ENCODE measurements at regions not wholly inside any gene's neighbourhood (a gene's known extent, or its start where the extent isn't known, plus 50 kb on each side); places are given as distances from the start of the nearest gene placed in this dataset.

- DNase-seq, result no peak
These were observed 228.6 kb upstream of the PMEPA1 start for GRCh38 chr20:57938158-57939108.

DNA sequence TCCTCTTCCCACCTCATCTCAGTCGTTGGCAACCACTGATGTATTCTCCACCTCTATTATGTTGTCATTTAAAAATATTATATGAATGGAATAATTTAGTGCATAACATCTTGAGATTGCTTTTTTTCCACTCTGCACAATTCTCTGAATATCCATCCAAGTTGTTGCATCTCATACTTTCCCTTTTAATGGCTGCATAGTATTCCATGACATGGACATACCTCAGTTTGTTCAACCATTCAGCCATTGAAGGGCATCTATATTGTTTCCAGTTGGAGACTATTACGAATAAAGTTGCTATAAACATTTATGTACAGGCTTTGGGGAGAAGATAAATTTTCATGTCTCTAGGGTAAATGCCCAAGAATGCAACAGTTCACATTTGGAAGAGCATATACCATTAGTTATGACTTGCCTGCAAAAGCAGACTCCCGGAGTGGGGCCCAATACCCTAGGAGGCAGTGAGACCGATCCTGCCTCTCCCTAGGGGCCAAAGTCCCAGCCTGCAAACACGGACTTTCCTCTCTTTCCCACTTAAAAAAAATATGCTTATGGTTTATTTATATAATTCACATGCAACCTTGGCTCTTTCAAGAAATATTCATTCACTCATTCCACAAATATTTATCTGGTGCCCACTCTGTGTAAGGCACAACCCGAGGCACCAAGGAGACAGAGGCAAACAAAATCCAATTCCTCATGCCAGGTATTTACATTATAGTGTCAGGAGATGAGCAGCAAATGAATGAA lies 227.0 kb upstream of the PMEPA1 start:
- DNase-seq, result no peak

DNA sequence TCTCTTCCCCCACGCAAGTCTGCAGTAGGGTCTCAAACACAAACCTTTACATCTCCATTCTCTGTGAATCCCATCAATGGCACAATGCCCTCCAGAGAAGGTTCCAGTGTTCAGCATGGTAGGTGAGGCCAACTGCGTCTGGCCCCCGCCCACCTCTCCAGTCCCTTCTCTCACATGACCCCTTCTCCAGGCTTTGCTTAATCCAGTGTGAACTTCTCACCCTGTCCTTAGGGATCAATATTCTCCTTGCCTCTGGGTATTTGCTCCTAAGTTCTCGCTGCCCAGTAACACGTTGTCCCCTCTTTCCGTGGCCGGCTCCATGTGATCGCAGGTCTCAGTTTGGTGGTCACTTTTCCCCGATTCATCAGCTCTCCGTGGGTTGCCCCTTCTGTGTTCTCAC lies 225.1 kb upstream of the PMEPA1 start:
- no peak for DNase-seq

DNA sequence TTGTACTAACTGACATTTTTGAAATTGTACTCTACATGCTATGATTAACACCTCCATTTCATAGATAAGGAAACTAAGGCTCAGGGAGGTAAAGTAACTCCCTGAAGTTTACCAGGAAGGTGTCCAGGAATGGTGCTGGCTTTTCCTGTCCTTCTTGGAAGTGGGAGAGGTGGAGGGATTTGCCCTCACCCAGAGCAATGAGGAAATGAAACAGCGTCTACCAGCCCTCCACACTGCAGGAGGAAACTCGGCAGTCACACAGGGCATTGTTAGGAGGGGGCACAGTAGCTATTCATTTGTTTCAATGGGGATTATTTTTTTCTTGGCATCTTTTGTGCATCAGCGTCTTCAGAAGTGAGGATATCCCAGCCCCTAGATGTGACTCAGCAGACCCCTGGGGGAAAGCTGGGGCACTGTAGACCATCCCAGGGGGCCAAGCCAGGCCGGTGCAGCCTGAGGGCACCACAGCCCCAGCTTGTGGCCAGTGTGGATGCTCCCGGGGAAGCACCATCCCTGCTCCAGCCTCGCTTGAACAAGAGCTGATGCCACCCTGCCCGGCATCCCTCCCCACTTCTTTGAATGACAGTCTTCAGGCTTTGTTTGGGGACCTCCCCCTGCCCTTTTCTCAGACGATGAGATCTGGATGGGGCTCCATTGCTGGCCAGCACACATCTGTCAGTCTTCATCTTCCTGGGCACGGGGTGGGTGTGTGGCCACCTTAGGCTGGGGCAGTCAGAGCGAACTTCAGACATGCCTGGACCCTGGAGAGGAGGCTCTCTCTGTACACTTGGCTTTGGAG lies 224.4 kb upstream of the PMEPA1 start:
- DNase-seq, result no peak

- no peak for DNase-seq
These were observed 222.5 kb upstream of the PMEPA1 start for GRCh38 chr20:57932227-57932864.

GRCh38 chr20:57930351-57930750 lies 220.5 kb upstream of the PMEPA1 start:
- DNase-seq, result no peak

DNA sequence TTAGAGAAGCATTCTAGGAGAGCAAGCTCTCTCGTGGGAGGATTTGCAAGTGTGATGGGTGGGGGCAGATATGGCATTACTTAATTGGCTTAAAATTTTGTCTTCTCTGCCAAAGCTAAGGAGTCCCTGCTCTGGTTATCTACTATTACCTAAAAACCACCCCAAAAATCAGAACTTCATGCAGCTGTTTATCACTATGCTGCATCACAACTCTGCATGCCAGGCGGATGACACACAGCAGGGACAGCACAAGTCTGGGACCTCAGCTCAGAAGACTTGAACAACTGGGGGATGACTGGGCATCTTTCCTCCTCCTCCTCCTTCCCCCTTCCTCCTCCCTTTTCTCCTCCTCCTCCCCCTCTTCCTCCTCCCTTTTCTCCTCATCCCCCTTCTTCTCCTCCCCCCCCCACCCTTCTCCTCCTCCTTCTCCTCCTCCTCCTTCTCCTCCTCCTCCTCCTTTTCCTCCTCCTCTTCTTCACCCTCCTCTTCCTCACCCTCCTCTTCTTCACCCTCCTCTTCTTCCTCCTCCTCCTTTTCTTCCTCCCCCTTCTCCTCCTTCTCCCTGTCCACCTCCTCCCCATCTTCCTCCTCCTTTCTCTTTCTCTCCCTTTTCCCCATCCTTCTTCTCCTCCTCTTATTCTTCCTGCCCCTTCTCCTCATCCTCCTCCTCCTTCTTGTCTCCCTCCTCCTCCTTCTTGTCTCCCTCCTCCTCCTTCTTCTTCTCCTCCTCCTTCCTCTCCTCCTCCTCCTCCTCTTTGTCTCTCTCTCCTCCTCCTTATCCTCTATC lies 218.6 kb upstream of the PMEPA1 start:
- no peak for DNase-seq

GRCh38 chr20:57927376-57927775 lies 217.6 kb upstream of the PMEPA1 start:
- DNase-seq, result no peak

- DNase-seq, result no peak
These were observed 212.9 kb upstream of the PMEPA1 start for GRCh38 chr20:57922706-57923105.

DNA sequence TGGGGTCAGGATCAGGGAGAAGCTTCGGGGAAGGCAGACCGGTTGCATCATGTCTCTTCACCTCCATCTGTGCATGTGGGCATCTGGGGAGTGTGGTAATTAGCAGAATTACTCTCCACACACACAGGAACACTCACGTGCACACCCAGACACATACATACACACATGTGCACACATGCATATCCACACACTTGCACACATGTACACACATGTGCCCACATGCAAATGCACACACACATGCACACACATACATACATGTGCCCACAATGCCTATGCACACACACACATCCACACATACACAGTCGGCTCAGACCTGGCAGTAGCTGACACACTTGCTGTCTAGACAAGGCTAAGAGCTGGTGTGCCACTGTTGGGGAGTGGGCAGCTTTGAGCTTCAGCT lies 212.3 kb upstream of the PMEPA1 start:
- DNase-seq, result no peak

DNA sequence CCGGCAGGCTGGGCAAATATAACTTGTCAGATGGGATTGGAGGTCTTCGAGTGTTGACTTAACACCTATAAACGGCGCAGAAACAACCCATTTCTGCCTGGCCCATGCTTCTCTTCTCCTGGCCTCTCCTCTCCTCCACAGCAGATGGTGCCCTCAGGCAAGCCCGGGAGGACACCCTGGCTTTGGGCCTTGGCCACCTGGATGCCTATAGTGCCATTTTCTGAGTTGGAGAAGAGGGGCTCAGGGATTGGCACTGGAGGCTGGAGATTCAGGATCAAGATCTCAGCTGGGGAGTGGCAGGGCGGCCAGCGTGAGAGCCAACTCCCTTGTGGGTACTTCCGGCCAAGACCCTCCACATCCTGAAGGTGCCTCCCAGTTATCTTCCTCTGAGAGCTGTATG lies 211.9 kb upstream of the PMEPA1 start:
- DNase-seq, result no peak

GRCh38 chr20:57920971-57921370 lies 211.2 kb upstream of the PMEPA1 start:
- no peak for DNase-seq

- DNase-seq, result no peak
These were observed 209.2 kb upstream of the PMEPA1 start for GRCh38 chr20:57919049-57919448.

GRCh38 chr20:57918551-57918950 lies 208.7 kb upstream of the PMEPA1 start:
- no peak for DNase-seq

GRCh38 chr20:57914205-57914604 lies 204.4 kb upstream of the PMEPA1 start:
- DNase-seq, result no peak

GRCh38 chr20:57913156-57913930 lies 203.5 kb upstream of the PMEPA1 start:
- DNase-seq, result no peak

GRCh38 chr20:57912227-57912582 lies 202.4 kb upstream of the PMEPA1 start:
- DNase-seq, result no peak

GRCh38 chr20:57911512-57912226 lies 201.9 kb upstream of the PMEPA1 start:
- no peak for DNase-seq

GRCh38 chr20:57910716-57911115 lies 200.9 kb upstream of the PMEPA1 start:
- no peak for DNase-seq

DNA sequence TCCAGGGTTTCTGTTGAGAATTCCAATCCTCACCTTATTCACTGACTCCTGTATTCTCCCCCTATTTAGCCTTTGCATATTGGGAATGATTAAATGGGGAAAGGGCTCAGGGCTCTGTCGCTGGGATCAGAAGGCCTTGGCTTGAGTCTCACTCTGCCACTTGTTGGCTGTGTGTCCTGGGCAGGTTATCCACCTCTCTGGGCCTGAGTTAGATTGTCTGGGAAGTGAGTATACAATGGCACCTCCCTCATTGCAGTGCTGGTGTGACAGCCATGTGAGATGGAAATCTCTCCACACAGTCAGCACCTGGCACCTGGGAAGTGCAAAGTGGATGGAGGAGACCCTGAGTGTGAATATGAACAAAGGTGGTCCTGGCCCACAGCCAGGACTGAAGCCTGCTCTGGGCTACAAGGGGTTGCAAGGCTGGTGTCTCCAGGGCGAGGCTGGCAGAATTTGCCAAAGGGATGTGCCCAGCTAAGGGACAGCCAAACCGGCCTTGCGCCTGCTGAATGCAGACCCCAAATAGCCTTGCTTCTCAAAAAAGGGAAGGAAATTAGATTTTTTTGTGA lies 200.0 kb upstream of the PMEPA1 start:
- no peak for DNase-seq

Data from activated naive CD4-positive, alpha-beta T cell treated with Interleukin-2 at 50 U/mL for 16 hours (primary cell).